LoVo (cell line): ENCODE measurements at regions not wholly inside any gene's neighbourhood (a gene's known extent, or its start where the extent isn't known, plus 50 kb on each side); places are given as distances from the start of the nearest gene placed in this dataset.

ENCODE experiments used
- DNase-seq: peaks from one replicate; pipeline ENCODE4 v3.0.0-alpha.2; 2016; ENCODE audit warnings: low spot score

DNA sequence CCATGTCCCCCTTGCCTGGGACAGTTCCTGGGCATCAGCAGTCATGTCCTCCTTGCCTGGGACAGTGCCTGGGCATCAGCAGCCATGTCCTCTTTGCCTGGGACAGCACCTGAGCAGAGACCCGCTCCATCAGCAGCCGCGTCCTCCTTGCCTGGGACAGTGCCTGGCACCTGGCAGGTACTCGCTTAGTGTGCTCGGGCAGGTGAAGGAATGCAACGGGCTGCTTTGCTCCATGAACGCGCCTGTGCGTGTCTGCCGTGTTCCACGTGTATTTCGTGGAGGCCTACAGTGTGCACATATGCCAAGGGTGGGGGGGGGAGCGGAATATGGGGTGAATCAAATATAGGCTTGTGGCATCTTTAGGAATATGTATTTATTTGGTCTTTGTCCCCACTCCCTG, 1490.7 kb downstream of the TBC1D22A start:
- no peak for DNase-seq

GRCh38 chr22:48251629-48252028, 1489.2 kb downstream of the TBC1D22A start:
- no peak for DNase-seq

DNA sequence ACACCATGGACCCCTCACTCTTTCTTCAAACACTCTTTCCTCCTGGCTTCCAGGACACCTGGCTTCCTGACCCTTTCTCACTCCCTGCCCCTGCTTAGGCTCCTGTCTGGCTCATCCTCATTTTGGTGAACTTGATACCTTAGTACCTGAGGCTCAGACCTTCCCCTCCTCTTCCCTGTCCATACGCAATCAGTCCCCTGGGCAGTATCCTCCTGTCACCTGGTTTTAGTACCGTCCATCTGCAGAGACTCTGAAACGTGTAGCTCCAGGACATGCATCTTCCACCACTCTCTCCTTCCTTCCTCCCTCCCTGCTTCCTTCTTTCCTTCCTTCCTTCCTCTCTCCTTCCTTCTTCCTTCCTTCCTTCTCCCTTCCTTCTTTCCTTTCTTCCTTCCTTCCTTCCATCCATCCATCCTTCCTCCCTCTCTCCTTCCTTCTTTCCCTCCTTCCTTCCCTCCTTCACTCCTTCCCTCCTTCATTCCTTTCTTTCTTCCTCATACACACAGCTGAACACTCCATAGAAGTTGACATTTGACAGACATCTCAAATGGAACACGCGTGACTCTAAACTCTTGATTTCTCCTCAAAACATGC, 1488.6 kb downstream of the TBC1D22A start:
- no peak for DNase-seq

- DNase-seq: no peak
These were observed 1487.9 kb downstream of the TBC1D22A start for GRCh38 chr22:48250286-48250895.

GRCh38 chr22:48249713-48250268, 1487.3 kb downstream of the TBC1D22A start:
- DNase-seq: no peak

DNA sequence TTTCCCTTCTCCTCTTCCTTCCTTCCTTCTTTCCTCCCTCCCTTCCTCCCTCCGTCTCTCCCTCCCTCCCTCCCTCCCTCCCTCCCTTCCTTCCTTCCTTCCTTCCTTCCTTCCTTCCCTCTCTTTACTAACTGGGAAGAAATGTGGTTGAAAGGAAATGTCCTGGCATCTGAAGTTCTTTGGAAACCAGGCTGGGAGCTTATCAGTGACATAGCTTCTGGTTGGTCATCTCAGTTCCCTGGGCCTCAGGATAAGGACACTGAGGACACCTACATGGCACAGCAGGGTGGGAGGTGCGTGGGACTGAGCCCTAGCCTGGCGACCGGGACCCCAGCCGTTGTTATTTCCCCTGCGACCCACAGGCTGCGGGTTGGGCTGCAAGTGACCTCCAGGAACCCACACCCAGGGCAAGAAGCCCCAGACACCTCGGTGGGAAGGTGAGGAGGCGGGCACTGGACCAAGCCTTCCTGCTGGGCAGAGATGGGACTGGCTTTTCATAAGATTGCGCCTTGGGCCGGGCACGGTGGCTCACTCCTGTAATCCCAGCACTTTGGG, 1486.5 kb downstream of the TBC1D22A start:
- no peak for DNase-seq

- DNase-seq: no peak
These were observed 1485.4 kb downstream of the TBC1D22A start for GRCh38 chr22:48247829-48248228.

DNA sequence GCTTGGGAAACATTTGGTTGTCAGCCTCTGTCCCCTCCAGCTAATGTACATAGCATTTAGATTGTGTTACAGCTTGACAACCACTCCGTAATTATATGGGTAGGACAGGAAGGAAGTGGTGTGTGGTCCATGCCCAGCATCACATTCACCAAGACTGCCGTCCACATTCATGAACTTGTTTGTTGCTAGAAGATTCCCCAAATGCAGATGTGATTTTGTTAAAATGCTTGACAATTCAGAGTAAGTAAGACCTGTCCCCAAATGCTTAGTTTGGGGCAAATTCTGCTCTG, 1482.7 kb downstream of the TBC1D22A start:
- no peak for DNase-seq

DNA sequence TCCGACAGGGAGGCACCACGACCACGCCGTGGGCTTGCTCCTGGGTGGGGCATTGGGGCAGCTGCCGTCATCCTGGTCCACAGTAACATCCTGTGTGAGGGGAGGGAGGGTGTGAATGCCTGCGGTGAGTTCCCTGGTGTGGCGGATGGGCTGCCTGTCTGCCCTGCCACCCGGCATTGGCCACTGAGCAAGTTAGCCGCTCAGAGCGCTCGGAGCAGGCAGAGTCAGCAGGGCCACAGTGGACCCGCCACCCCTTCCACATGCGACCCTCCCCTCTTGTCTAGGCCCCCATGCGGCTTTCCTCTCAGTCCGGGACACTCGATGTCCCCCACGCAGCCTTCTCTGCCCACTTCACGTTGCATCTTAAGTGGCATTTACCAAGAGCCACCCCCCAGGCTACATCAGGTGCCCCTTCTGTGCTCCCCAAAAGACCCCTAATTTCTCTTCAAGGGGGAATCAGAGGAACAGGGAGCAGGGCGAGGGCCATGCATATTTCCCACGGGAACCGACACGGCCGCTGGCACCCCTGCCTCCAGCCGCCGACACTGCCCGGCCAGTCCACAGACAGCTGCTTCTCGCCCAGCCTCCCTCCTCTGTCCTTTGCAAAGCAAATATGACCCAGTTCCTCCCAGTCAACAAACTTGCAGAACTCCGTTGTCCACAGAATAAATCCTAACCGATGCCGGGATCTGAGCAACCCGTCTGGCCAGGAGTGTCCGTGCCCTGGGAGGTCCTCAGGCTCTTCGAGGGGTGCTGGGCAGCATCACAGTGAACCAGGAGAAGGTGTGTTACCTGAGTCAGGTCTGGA, 1482.1 kb downstream of the TBC1D22A start:
- no peak for DNase-seq

DNA sequence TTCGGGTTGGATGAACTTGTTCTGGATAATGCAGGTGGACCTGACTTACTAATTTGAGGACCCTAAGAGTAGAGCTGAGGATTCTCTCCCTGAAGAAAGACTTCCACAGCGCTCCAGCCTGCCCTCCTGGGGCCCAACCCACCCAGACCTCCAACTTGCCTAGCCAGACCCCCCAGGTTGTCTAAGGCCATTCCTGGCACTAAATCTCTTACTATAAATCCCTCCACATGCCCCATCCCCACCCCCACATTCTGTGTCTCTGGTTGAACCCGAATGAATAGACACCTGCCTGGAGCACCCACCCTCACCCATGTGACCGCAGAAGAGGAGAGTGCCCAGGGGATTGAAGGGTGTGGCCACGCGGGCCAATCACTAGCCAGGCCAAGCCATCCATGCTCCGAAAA, 1480.0 kb downstream of the TBC1D22A start:
- DNase-seq: no peak

- DNase-seq: no peak
These were observed 1479.2 kb downstream of the TBC1D22A start for GRCh38 chr22:48241658-48242057.

DNA sequence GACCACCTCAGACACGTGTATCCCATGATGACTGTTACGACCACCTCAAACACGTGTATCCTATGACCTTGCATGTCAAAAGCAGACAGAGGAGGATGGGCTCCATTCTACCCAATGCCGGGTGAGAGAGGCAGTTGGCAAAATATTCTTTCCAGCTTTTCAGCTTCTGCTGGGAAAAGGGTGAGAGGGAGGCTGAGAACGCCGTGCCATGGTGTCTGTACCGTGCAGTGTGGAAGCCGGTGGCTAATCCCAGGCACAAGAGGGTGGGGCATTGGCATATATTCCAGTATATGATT, 1478.4 kb downstream of the TBC1D22A start:
- no peak for DNase-seq

DNA sequence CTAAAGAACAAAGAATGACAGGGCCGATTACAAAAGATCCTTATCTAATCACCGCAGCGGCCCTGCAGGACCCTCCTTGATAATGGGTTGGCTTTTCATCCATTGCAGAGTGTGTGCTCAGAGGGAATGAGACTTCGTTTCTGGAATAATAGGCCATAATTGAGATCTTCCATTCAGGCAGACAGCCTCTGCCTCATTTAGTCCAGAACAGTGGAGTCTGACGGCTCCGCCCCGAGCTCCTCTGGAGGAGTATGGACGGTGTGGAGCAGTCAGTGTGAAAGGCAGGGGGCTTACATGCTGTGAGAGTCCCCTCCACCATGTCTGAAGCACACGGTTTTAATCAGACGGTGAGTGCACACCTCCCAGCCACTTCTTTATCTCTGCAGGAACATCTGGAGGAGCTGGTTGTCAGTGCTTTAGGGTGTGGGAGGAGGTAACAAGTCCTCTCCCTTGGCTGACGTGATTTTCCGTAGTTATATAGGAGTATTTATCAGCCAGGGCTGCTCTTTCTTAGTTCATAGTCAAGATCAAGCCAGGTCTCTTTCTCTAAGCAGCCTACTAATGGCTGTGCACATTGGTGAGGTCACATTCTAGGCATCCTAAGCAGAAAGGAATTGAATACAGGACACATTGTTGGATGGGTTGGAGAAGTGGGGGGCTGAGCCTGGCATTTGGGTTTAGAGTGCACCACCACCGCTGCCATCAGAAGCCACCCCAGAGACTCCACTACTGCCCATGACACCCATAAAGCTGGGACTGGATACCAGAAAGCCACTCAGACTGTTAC, 1477.9 kb downstream of the TBC1D22A start:
- DNase-seq: no peak

DNA sequence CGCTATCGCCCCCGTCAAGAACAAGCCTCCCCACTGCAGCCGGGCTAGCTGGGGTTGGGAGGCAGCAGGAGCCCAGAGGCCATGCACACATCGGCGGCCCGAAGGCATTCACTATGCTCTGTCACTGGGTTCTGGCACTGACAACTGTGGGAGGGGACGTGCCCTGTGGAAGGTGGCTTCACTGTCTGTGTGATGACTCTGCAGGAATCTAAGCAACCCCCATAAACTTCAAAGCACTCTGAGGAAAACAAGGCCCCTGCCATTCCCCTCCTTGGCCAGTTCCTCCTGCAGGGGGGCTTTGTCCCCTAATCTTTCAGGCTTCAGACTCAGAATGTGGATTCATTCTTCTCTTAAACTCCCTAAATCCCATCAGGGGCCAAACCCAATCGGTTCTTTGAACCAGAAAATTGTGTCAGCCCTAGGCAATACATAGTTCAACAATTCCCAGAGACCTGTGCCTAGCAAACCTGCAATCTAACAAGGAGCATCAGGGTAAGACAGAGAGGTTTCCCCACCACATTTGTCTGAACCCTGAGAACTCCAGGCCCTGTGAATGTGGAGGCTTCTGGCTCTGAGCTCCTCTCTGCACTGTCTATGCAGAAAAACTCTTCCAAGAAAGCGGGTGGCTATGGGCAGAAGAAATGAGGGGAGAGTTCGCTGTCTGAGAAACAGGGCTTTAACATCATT, 1477.2 kb downstream of the TBC1D22A start:
- no peak for DNase-seq

DNA sequence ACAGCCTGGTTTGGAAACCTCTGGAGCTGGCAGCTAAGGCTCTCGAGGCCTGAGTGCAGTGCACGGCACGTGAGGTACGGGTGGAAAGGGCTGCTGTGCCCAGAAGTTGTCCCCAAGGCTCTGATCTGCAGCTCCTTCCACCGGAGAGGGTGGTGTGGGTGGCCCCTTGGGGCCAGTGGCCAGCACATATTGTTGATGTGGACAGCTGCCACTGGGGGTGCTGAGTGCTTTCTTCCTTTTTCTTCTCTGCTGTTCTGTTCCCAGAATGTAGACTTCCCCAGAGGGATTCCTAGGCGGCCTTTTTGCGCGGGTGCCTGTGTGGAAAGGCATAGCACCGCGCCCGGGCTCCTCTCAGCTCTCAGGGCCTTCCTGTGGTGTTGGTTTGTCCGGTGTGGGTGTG, 1476.5 kb downstream of the TBC1D22A start:
- DNase-seq: no peak

- DNase-seq: no peak
These were observed 1476.0 kb downstream of the TBC1D22A start for GRCh38 chr22:48238284-48238915.

- DNase-seq: no peak
These were observed 1475.2 kb downstream of the TBC1D22A start for GRCh38 chr22:48237466-48238283.

DNA sequence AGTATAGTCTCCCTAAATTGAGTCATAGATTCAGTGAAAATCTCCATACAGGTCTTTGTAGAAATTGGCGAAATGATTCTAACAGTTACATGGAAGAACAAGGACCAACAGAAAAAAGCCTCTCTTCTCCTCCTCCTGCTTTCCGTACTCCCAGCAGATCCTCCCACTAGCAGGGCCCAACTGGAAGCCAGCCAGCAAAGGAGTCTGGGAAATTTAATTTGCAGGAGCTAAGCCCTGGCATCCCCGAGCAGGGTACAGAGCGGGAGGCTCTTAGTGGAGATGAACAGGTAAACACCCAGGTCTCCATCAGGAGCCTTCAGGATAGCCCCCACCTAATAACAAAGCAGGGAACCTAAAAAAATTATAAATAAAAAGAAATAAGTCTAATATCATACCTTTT, 1473.8 kb downstream of the TBC1D22A start:
- DNase-seq: no peak

DNA sequence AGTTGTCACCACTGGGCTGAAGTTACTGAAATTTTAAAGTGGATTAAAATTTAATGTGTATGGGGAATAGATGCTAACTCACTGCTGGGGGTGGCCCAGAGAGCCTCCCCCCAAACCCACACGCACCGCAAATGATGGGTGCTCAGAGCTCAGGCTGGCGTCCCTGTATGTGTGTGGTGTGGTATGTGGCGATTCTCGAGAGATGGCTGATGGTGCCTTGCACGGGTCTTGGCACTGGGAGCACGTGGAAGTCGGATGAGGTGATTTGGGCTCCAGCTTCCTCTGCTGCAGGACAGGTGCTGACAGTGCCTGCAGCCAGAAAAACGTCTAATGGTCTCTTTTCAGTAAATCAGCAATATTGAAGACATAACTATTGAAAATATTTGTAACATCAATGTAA, 1473.3 kb downstream of the TBC1D22A start:
- DNase-seq: no peak

DNA sequence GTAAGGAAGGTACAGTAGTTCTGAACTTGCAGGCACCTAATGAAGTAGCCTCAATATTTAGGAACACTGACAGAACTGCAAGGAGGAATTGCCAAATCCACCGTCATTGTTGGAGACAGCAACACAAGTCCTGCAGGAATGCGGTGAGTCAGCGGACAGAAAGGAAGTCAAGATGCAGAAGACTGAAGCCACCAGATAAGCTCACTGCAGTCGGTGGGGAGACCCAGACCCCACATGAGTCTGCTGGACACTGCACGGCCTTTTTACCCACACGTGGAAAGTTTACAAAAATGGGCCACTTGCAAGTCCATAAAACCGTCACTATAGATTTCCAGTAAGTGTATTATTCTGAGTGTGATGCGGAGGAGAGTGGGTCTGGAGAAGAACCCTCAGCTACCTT, 1471.6 kb downstream of the TBC1D22A start:
- no peak for DNase-seq
